Uterus (tissue), 3 donors: ENCODE measurements at regions not wholly inside any gene's neighbourhood (a gene's known extent, or its start where the extent isn't known, plus 50 kb on each side); places are given as distances from the start of the nearest gene placed in this dataset.
"Not testable (repeated sequence)": the region's sequence is repeated elsewhere in the genome, so short reads cannot be mapped to it uniquely, and the experiment has no call there.

Experiments
- DNase-seq, 2 donors: peaks; one replicate each; pipeline ENCODE4 v3.0.0-alpha.2; 2019 to 2020
- H3K27ac ChIP-seq, 2 donors: fragments of 200-600 bp; sonication (generic); 1 replicate in 1 of 2; 2 replicates in 1 of 2; pipeline ENCODE4 v1.5.1; 2016 to 2018
- H3K27me3 ChIP-seq, 2 donors: fragments of 200-600 bp; sonication (generic); one replicate each; pipeline ENCODE4 v1.5.1; 2018 to 2019; ENCODE audit warnings: control low read depth in 1 of 2
- H3K36me3 ChIP-seq, 2 donors: fragments of 200-600 bp; sonication (generic); one replicate each; pipeline ENCODE4 v1.5.1; 2019; ENCODE audit warnings: control low read depth in 1 of 2
- H3K4me1 ChIP-seq, 2 donors: fragments of 200-600 bp; sonication (generic); one replicate each; pipeline ENCODE4 v1.5.1; 2018 to 2019; ENCODE audit warnings: control low read depth in 1 of 2
- H3K4me3 ChIP-seq, 2 donors: fragments of 200-600 bp; sonication (generic); 1 replicate in 1 of 2; 2 replicates in 1 of 2; pipeline ENCODE4 v1.5.1; 2018 to 2019; ENCODE audit warnings: mild to moderate bottlenecking in 1 of 2
- H3K9me3 ChIP-seq, 2 donors: fragments of 200-600 bp; sonication (generic); one replicate each; pipeline ENCODE4 v1.5.1; 2019; ENCODE audit warnings: control low read depth in 1 of 2
- POLR2A ChIP-seq, 2 donors: fragments of 450-650 bp; IDR thresholded peaks; one replicate each; pipeline ENCODE4 v1.6.1; 2016; ENCODE audit warnings: antibody characterized with exemption in 2 of 2, mild to moderate bottlenecking in 1 of 2, moderate library complexity in 1 of 2
- intact Hi-C: fragments of 100-400 bp; cut with DNase I; formaldehyde crosslinking; loops from one replicate; pipeline ENCODE4 v1.15.1; 2023; ENCODE audit warnings: low total_unique reads
- TF ChIP-seq, protein P1 (sequence below), 4 experiments: fragments of 200-600 bp in 2 of 4; fragments of 450-650 bp in 2 of 4; sonication (generic) in 2 of 4; IDR thresholded peaks; one replicate each; pipeline ENCODE4 v1.5.1; 2016 to 2019; ENCODE audit warnings: antibody characterized with exemption in 4 of 4, mild to moderate bottlenecking in 2 of 4, moderate library complexity in 1 of 4
- donor health status: DM: yes; HTN: yes; CAD: no.

GRCh38 chr7:63047546-63047945 is 951.1 kb upstream of the ZNF722 start:
- H3K4me3 ChIP-seq = no peak overlapping the region
- no peak for DNase-seq
- H3K27me3 ChIP-seq = no peaks in the 10 kb centered on the region
- H3K9me3 ChIP-seq = no peaks in the 10 kb centered on the region
- H3K27ac ChIP-seq = no peak overlapping the region
- no peaks in the 10 kb centered on the region for H3K4me1 ChIP-seq
- intact Hi-C loops = no loop called here
- H3K36me3 ChIP-seq = no peaks in the 10 kb centered on the region
- TF ChIP-seq, protein P1, sequence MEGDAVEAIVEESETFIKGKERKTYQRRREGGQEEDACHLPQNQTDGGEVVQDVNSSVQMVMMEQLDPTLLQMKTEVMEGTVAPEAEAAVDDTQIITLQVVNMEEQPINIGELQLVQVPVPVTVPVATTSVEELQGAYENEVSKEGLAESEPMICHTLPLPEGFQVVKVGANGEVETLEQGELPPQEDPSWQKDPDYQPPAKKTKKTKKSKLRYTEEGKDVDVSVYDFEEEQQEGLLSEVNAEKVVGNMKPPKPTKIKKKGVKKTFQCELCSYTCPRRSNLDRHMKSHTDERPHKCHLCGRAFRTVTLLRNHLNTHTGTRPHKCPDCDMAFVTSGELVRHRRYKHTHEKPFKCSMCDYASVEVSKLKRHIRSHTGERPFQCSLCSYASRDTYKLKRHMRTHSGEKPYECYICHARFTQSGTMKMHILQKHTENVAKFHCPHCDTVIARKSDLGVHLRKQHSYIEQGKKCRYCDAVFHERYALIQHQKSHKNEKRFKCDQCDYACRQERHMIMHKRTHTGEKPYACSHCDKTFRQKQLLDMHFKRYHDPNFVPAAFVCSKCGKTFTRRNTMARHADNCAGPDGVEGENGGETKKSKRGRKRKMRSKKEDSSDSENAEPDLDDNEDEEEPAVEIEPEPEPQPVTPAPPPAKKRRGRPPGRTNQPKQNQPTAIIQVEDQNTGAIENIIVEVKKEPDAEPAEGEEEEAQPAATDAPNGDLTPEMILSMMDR (IDR thresholded peaks at IDR 0.05) = no peak
- TF ChIP-seq POLR2A (IDR thresholded peaks at IDR 0.05) = no peak

DNA sequence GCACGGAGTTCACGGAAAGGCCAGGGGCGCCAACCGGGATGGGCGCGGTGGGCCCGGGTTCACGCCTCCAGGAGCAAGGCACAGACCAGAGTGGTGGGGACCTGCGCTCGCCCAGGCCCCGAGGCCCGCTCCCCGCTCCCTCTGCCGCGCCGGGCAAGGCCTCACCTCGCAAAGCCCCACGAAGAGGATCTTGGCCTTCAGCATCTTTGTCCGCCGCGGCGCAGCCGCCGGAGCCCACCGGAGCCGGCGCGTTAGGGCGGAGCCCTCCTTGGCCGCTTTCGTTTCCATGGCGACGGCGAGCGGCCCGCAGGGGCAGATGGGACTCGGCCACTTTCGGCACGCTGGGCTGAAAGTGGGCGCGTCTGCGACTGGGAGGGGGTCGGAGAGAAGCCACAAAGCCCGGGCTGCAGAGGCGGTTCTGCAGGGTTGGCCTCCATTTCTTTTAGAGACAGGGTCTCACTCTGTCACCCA is 944.4 kb upstream of the ZNF722 start:
- no peak overlapping the region for H3K27ac ChIP-seq
- no peak overlapping the region for H3K4me3 ChIP-seq
- intact Hi-C loops = no loop called here
- no peaks in the 10 kb centered on the region for H3K9me3 ChIP-seq
- H3K27me3 ChIP-seq = no peaks in the 10 kb centered on the region
- TF ChIP-seq, protein P1 (IDR thresholded peaks at IDR 0.05) = no peak
- TF ChIP-seq POLR2A (IDR thresholded peaks at IDR 0.05) = no peak
- DNase-seq = no peak
- H3K4me1 ChIP-seq = no peaks in the 10 kb centered on the region
- H3K36me3 ChIP-seq = no peaks in the 10 kb centered on the region

- no peak for DNase-seq
Observed at GRCh38 chr7:63057265-63057664, 941.4 kb upstream of the ZNF722 start.

GRCh38 chr7:63060701-63061100 is 937.9 kb upstream of the ZNF722 start:
- H3K4me3 ChIP-seq, H3K9me3 ChIP-seq, H3K36me3 ChIP-seq, H3K27me3 ChIP-seq, DNase-seq, H3K4me1 ChIP-seq, H3K27ac ChIP-seq, intact Hi-C loops: not testable (repeated sequence)

More at GRCh38 chr7:63057265-63057664, 941.4 kb upstream of the ZNF722 start:
- TF ChIP-seq, protein P1 (IDR thresholded peaks at IDR 0.05) = no peak
- no peak for TF ChIP-seq POLR2A (IDR thresholded peaks at IDR 0.05)
- intact Hi-C loops = no loop called here
- Histone ChIP-seq H3K27ac (no peak overlapping the region), H3K27me3 (no peaks in the 10 kb centered on the region), H3K4me3 (no peak overlapping the region), H3K9me3 (no peaks in the 10 kb centered on the region), H3K4me1 (no peaks in the 10 kb centered on the region), H3K36me3 (no peaks in the 10 kb centered on the region)

GRCh38 chr7:63065684-63066083 is 933.0 kb upstream of the ZNF722 start:
- intact Hi-C loops = no loop called here
- no peaks in the 10 kb centered on the region for H3K4me1 ChIP-seq
- no peak for DNase-seq
- TF ChIP-seq, protein P1 (IDR thresholded peaks at IDR 0.05) = no peak
- no peaks in the 10 kb centered on the region for H3K27me3 ChIP-seq
- H3K9me3 ChIP-seq = no peaks in the 10 kb centered on the region
- H3K36me3 ChIP-seq = no peaks in the 10 kb centered on the region
- no peak overlapping the region for H3K27ac ChIP-seq
- H3K4me3 ChIP-seq = no peak overlapping the region

DNA sequence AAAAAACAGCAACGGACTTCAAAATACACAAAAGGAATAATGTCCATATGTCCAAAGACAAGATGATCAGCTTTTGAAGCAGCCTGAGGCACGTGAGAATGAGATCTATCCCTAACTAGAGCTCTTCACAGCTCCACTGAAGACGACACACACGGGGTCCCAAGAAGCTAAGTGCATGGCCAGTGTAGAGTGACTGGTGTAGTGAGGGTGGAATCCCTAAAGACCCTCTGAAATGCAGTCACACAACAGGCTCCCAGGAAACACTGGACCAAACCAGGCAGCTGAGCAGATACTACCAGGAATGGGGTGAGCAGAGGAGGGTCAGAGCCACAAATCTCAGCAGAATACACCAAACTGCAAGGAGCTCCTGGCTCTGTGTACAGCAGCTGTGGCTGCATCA is 932.4 kb upstream of the ZNF722 start:
- intact Hi-C loops, H3K4me3 ChIP-seq: not testable (repeated sequence)

More for the DNA sequence above, 932.4 kb upstream of the ZNF722 start:
- not testable (repeated sequence) for H3K27ac ChIP-seq, H3K36me3 ChIP-seq, H3K4me1 ChIP-seq, H3K9me3 ChIP-seq, DNase-seq, H3K27me3 ChIP-seq
